ENCODE measurements at regions not wholly inside any gene's neighbourhood (a gene's known extent, or its start where the extent isn't known, plus 50 kb on each side); places are given as distances from the start of the nearest gene placed in this dataset.

DNA sequence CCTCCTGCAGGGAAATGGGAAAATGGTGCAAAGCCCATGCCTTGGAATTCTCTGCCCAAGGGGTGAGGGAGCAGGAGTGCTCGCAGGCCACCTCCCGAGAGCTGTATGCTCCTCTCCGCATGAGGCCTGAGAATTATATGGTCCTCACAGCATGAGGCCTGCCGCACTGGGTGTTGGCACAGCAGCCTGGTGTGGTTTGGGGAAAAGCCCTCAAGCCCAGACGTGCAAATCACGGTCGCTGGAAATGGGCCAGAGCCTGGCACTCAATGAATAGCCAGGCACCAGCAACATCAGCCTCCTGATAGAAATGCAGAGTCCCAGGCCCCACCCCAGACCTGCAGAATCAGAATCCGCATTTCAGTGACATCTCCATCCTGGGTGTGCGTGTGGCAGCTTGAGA lies 156.4 kb upstream of the FOXF1 start:
- ChIA-PET POLR2A (no interaction called here), CTCF (no interaction called here)
- TF ChIP-seq, protein P1, sequence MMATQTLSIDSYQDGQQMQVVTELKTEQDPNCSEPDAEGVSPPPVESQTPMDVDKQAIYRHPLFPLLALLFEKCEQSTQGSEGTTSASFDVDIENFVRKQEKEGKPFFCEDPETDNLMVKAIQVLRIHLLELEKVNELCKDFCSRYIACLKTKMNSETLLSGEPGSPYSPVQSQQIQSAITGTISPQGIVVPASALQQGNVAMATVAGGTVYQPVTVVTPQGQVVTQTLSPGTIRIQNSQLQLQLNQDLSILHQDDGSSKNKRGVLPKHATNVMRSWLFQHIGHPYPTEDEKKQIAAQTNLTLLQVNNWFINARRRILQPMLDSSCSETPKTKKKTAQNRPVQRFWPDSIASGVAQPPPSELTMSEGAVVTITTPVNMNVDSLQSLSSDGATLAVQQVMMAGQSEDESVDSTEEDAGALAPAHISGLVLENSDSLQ (IDR thresholded peaks at IDR 0.05), result no peak
- TF ChIP-seq ZNF384 (IDR thresholded peaks at IDR 0.05) (no peak), HDGF (IDR thresholded peaks at IDR 0.05; ENCODE audit: borderline replicate concordance) (no peak), LEF1 (IDR thresholded peaks at IDR 0.05; ENCODE audit: borderline replicate concordance) (no peak), FOXM1 (IDR thresholded peaks at IDR 0.05; ENCODE audit: borderline replicate concordance) (no peak), CTBP1 (IDR thresholded peaks at IDR 0.05; ENCODE audit: borderline replicate concordance) (no peak), L3MBTL2 (conservative IDR thresholded peaks at IDR 0.05) (no peak), FOXA1 (IDR thresholded peaks at IDR 0.05) (no peak), BHLHE40 (IDR thresholded peaks at IDR 0.05; ENCODE audit: borderline replicate concordance) (no peak), NFRKB (IDR thresholded peaks at IDR 0.05) (no peak), SUZ12 (IDR thresholded peaks at IDR 0.05) (no peak), TARDBP (IDR thresholded peaks at IDR 0.05) (no peak), ELF4 (IDR thresholded peaks at IDR 0.05) (no peak), SP1 (IDR thresholded peaks at IDR 0.05) (no peak)
- DNase-seq (ENCODE audit: extremely low spot score), result no peak

DNA sequence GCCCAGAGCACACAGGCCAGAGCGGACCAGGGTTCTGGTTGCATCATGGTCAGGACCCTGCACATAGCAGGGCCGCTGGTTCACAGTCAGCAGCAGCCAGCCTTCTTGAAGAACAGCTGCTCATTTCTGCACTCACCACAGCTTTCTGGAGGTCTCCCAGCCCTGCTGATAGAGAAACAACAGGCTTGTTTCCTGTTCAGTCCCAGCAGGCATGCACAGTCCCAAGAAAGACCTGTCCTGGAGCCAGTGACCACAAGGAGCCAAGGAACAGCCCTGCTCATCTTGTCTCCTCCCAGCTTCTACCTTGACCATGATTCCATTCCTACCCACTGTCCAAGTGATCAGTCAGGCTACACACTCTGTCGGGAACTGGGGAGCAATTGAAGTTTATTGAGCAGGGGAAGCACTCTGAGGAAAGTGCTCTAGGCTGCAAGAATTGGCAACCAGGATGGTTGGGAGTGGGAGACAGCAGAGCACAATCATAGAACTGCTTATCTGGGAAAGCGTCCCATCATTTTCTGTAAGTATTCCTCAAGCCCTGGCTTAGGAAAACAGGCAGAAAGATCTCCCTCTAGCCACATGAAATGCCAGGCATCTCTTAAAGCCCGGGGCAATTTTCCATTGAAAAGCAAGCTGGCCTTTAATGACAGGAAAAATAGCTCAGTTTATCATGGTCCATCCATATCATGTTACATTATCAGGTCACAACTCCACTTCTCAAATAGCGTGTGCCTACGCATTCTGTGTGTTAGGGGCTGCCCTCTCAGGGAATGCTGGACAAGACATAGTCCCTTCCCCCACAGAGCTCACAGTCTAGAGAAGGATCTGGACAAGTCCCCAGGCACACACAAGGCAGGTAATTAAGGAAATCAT lies 155.4 kb upstream of the FOXF1 start:
- ChIA-PET POLR2A (interaction anchor here (0.7 kb wide), 1 partner anchor 153 kb away, joined by 3 read pairs; no protein-coding TSS in a partner anchor), CTCF (interaction anchor here (1.0 kb wide), 1 partner anchor 10 kb away, joined by 3 read pairs; no protein-coding TSS in a partner anchor)

DNA sequence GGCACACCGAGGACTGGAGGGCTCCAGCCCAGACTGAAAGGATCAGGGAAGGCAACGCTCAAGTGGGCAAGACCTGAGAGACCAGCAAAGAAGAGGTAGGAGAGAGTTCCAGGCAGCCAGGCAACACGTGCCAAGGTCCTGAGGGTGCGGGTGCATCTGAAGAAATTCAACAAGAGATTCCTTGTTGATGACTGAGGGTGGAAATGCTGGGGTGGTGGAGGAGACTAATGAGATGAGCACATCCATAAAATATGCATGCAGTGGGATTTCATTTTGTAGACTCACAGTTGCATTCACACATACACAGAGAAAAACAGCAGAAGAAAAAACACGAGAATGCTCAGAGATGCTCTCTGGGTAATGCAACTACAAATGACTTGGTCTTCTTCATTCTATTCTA lies 154.8 kb upstream of the FOXF1 start:
- TF ChIP-seq NFRKB (IDR thresholded peaks at IDR 0.05) (no peak), SP1 (IDR thresholded peaks at IDR 0.05) (no peak), ARNT (IDR thresholded peaks at IDR 0.05) (no peak), ZNF384 (IDR thresholded peaks at IDR 0.05) (no peak), FOXA1 (IDR thresholded peaks at IDR 0.05) (no peak), FOXK2 (IDR thresholded peaks at IDR 0.05) (no peak), CTBP1 (IDR thresholded peaks at IDR 0.05; ENCODE audit: borderline replicate concordance) (no peak), FOXM1 (IDR thresholded peaks at IDR 0.05; ENCODE audit: borderline replicate concordance) (no peak), LEF1 (IDR thresholded peaks at IDR 0.05; ENCODE audit: borderline replicate concordance) (no peak), ELF4 (IDR thresholded peaks at IDR 0.05) (no peak), SUZ12 (IDR thresholded peaks at IDR 0.05) (no peak), HDGF (IDR thresholded peaks at IDR 0.05; ENCODE audit: borderline replicate concordance) (no peak), BHLHE40 (IDR thresholded peaks at IDR 0.05; ENCODE audit: borderline replicate concordance) (no peak), TARDBP (IDR thresholded peaks at IDR 0.05) (no peak), L3MBTL2 (conservative IDR thresholded peaks at IDR 0.05) (no peak)
- TF ChIP-seq, protein P1 (IDR thresholded peaks at IDR 0.05), result no peak
- no peak for DNase-seq (ENCODE audit: extremely low spot score)
- ChIA-PET CTCF (interaction anchor here (1.0 kb wide), 1 partner anchor 9 kb away, joined by 3 read pairs; no protein-coding TSS in a partner anchor), POLR2A (no interaction called here)

More for the DNA sequence above, 155.4 kb upstream of the FOXF1 start:
- TF ChIP-seq CTBP1 (IDR thresholded peaks at IDR 0.05; ENCODE audit: borderline replicate concordance), result peak; percentile 41; the same call in 1 of the 2 replicates
- TF ChIP-seq TARDBP (IDR thresholded peaks at IDR 0.05), result no peak
- TF ChIP-seq ELF4 (IDR thresholded peaks at IDR 0.05), result no peak
- TF ChIP-seq LEF1 (IDR thresholded peaks at IDR 0.05; ENCODE audit: borderline replicate concordance), result no peak
- no peak for DNase-seq (ENCODE audit: extremely low spot score)

GRCh38 chr16:86355951-86356350 lies 154.4 kb upstream of the FOXF1 start:
- TF ChIP-seq TARDBP (IDR thresholded peaks at IDR 0.05), result no peak
- TF ChIP-seq FOXK2 (IDR thresholded peaks at IDR 0.05), result no peak
- TF ChIP-seq L3MBTL2 (conservative IDR thresholded peaks at IDR 0.05), result peak; percentile 57
- TF ChIP-seq LEF1 (IDR thresholded peaks at IDR 0.05; ENCODE audit: borderline replicate concordance), result no peak
- no peak for TF ChIP-seq HDGF (IDR thresholded peaks at IDR 0.05; ENCODE audit: borderline replicate concordance)
- no peak for DNase-seq (ENCODE audit: extremely low spot score)
- POLR2A ChIA-PET, result no interaction called here
- CTCF ChIA-PET, result no interaction called here

DNA sequence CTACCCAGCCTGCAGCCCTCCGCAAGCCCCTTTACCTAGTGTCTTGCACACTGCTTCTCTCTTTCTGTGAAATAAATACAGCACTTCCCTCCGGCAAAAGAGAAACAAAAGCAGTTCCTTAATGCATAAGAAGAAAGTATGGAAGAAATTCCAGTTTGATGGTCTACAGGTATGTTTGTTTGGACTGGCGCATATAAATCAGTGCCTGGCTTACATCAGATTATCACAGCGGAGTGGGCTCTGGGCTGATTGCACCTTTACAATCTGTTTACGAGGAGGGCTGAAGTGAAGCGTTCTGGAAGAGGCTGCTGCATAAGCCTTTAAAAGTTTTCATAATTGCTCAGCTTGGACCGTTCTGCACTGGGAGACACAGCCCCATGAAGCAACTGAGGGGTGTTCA lies 153.5 kb upstream of the FOXF1 start:
- ChIA-PET POLR2A (no interaction called here), CTCF (no interaction called here)
- DNase-seq (ENCODE audit: extremely low spot score), result no peak
- TF ChIP-seq FOXA1 (IDR thresholded peaks at IDR 0.05) (no peak), FOXM1 (IDR thresholded peaks at IDR 0.05; ENCODE audit: borderline replicate concordance) (no peak), TARDBP (IDR thresholded peaks at IDR 0.05) (no peak)

- POLR2A ChIA-PET, result no interaction called here
- CTCF ChIA-PET, result no interaction called here
- no peak for TF ChIP-seq ARNT (IDR thresholded peaks at IDR 0.05)
- no peak for TF ChIP-seq HDGF (IDR thresholded peaks at IDR 0.05; ENCODE audit: borderline replicate concordance)
- no peak for TF ChIP-seq TARDBP (IDR thresholded peaks at IDR 0.05)
- no peak for DNase-seq (ENCODE audit: extremely low spot score)
Observed at GRCh38 chr16:86357303-86357702, 153.0 kb upstream of the FOXF1 start.

DNA sequence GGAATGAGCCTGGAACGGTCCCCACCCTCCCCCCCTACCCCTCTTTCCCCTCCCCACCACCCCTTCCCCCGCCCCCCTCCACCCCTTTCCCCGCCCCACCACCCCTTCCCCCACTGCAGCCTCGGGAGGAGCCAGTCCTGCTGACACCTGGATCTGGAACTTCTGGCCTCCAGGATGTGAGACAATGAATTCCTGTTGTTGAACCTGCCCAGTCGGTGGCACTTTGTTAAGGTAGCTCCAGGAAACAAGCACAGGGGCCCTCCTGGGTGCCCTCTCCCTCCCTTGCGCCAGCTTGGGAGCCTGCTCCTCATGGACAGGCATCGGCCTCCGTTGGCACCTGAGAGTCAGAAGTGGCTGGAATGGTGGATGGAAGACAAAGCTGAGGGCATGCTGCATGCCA lies 152.4 kb upstream of the FOXF1 start:
- ChIA-PET POLR2A (no interaction called here), CTCF (no interaction called here)
- DNase-seq (ENCODE audit: extremely low spot score), result no peak
- TF ChIP-seq LEF1 (IDR thresholded peaks at IDR 0.05; ENCODE audit: borderline replicate concordance), result no peak
- no peak for TF ChIP-seq TARDBP (IDR thresholded peaks at IDR 0.05)
- TF ChIP-seq L3MBTL2 (conservative IDR thresholded peaks at IDR 0.05), result no peak
- no peak for TF ChIP-seq FOXM1 (IDR thresholded peaks at IDR 0.05; ENCODE audit: borderline replicate concordance)
- no peak for TF ChIP-seq NFRKB (IDR thresholded peaks at IDR 0.05)
- TF ChIP-seq ARNT (IDR thresholded peaks at IDR 0.05), result no peak
- TF ChIP-seq SP1 (IDR thresholded peaks at IDR 0.05), result no peak
- no peak for TF ChIP-seq FOXA1 (IDR thresholded peaks at IDR 0.05)
- TF ChIP-seq CTBP1 (IDR thresholded peaks at IDR 0.05; ENCODE audit: borderline replicate concordance), result no peak
- TF ChIP-seq FOXK2 (IDR thresholded peaks at IDR 0.05), result no peak
- no peak for TF ChIP-seq BHLHE40 (IDR thresholded peaks at IDR 0.05; ENCODE audit: borderline replicate concordance)
- TF ChIP-seq HDGF (IDR thresholded peaks at IDR 0.05; ENCODE audit: borderline replicate concordance), result no peak
- TF ChIP-seq, protein P1 (IDR thresholded peaks at IDR 0.05), result no peak
- TF ChIP-seq SUZ12 (IDR thresholded peaks at IDR 0.05), result no peak
- TF ChIP-seq ZNF384 (IDR thresholded peaks at IDR 0.05), result no peak
- no peak for TF ChIP-seq ELF4 (IDR thresholded peaks at IDR 0.05)
